Stimulated activated CD4-positive, alpha-beta T cell treated with anti-CD3 and anti-CD28 coated beads, Interleukin-2, amount 100 ng/mL, for 24 hours (primary cell): ENCODE measurements at regions not wholly inside any gene's neighbourhood (a gene's known extent, or its start where the extent isn't known, plus 50 kb on each side); places are given as distances from the start of the nearest gene placed in this dataset.
A peak's percentile ranks its signal among the peaks of the same experiment; 100 is the strongest.
"Not testable (repeated sequence)": the region's sequence is repeated elsewhere in the genome, so short reads cannot be mapped to it uniquely, and the experiment has no call there.

ENCODE experiments used
- DNase-seq, 2 donors: peaks; one replicate each; pipeline ENCODE4 v3.0.0-alpha.2; 2020

DNA sequence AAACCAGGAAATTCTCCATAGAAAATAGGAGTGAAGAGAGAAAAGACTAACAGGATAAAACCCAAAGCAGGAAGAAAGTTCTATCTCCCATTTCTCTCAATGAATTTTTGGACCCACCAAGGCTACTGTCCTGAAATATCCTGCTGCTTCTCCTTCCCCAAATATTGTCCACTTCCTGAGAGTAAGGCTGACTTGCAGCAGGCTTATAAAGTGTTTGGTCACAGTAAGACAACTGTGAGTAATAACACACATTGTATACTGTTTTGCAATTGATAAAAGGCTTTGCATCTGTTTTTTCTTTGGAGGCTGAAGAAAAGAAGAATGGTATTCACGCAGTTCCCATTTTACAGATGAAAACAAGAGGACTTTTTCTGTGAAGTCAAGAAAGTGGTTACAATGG lies 52.8 kb downstream of the FOXD4L6 start:
- not testable (repeated sequence) for DNase-seq

DNA sequence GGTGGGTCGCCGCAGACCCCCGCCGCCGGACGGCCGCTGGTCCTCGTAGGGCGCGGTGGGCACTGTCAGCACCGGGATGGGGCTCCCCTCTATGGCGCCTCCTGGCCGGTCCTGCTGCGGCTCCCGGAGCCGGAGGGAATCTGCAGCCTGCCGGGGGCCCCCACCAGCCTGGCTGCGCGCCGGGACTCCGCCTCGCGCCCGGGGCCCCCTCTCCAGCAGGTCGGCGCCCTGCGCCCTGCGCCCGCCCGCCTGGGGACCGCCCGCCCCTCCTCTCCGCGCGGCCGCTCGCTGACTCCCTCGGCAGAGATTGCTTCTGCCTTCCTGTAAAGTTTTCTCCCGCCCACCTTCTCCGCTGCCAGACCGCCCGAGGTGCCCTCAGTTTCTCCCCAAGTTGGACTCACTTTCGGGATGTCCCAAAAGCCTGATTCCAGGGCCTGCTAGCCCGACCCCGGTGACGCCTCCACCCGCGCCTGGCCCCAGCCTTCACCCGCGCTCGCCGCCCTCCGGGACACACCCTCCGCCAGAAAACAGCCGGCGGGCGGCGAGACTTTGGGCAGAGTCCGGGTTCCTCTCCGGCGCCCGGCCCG lies 54.0 kb downstream of the FOXD4L6 start:
- DNase-seq = peak in 1 of 2 donors; percentile 33

DNA sequence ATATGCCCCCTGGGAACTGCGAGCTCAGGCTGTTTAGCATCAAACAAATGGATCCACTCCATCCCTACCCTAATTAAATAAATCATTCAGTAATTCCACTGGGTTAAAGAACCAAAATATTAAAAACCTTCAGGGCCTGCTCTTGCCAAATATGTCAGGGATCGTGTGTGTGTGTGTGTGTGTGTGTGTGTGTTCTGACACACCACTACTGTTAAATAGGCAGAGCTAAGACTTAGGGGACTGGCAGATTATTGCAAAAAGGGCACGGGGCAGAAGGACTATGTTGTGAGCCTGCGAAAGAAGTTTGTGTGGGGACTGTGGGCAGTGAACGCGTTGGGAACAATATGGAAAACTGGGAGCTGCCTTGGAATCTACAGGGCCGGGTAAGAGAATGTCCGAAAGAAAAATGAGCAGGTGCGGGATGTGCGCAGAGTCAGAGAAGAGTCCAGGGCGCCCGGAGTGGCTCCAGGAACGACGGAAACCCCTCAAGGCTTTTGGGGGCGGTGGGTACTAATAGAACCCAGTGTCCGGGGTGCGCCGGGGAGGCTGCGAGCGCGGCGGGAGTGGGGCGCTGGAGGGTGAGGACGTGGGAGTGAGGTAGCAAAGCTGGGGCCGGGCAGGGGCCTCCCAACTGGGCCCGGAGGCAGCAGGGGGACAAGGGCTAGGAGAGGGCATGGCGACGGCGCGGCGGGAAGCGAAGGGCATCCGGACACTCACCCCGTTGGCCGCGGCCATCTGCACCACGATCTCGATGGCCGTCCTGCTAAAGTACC lies 54.8 kb downstream of the FOXD4L6 start:
- DNase-seq = not testable (repeated sequence)

DNA sequence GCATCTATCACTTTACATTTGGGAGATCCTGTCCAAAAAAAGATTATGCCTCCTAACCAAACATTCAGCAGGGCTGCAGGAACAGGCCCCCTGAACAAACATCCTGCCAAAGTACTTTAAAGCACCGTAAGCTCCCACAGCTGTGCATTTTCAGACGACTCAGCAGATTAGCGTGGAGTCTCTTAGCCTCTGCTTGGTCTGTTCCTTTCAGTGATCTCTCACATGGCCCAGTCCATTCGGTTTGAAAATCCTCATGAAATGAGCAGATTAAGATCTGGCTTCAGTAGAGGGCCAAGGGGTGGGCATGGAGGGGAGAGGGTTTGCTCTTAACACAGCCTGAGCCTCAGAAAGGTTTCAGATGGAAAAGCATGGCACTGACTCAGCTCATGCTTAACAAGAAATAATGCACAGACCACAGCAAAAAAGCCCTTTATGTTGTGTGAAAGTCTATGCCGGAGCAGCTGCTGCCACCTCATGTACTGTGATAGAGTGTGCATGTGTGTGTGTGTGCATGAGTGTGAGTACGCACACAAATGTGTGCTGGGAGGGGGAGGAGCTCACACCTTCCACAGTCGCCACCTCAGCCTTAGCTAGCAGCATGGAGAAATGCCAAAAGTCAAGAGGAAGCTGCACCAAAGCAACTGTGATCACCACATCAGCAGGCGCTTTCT lies 64.2 kb downstream of the FOXD4L6 start:
- peak in 1 of 2 donors; percentile 19 for DNase-seq

DNA sequence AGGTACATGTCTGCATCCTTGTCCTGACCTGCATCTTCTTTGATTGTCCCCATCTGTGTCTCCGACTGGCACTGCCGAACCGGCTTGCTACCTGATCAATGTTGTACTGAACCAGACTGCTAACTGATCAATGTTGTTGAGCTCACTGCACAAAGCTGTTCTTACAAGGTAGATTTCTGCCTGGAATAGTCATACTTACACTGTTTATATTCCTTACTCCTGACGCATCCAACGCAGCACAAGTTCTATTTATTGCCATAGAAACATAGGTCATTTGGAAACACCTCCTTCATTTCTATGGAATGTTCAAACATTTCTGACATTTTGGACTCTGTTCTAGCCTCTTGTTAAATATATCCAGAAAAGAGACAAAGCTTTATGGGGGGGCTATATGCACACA lies 65.2 kb downstream of the FOXD4L6 start:
- DNase-seq = not testable (repeated sequence)

DNA sequence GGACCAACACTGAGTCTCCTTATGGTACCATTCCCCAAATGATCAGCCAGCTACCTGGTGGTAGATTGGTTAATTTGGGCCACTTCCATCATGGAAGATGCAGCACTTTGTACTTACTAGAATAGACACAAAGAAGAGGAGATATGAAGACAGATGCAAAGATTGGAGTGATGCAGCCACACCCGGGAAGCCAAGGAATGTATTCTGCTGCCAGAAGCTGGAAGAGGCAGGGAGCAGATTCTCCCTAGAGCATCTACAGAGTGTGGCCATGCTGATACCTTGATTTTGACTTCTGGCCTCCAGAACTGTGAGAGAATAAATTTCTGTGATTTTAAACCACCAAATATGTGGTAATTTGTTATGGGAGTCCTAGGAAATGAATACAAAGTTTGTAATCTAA lies 68.9 kb downstream of the FOXD4L6 start:
- not testable (repeated sequence) for DNase-seq

DNA sequence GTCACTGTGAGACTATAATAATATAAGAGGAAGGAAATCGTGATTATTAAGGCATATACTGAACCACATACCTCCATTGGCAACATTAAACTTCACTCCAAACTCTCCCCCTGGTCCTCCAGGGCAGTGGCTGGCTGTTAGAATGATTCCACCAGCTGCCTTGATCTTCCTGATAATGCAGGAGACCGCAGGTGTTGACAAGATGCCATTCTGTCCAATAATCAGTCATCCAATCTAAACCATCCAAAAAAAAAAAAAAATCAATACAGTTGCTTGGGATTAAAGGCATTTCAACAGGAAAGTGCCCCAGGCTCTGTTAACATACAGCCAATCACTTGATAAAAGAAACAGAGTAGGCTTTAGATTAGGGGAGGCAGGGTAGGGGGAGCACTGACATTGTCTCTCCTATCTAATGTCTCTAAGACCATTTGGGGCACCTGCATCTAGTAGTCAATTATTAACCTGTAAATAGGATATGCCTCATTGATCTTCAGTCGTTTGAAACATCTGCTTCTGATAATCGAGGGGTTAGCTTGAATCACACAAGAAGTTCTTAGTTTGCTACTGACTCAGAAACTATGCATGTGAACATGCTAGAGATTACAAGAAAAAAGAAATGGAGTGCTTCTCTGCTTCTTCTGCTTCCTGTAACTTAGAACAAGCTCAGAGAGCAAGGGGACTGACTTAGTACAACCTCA lies 74.7 kb downstream of the FOXD4L6 start:
- DNase-seq = not testable (repeated sequence)

DNA sequence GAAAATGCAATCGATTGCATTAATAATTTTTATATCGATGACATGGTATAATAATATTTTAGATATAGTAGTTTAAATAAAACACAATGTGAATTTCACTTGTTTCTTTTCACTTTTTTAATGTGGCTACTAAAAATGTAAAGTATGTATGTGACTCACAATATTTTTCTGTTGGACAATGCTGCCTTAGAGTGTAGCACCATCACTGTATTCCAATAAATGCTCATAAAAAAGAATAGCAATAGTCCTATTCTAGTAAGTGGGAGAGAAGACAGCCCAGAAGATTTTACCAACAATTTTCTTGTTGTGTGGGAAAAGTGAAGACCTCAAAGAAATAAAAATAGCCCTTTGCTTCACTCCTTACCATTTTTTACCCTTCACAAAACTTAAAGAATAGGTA lies 79.8 kb downstream of the FOXD4L6 start:
- not testable (repeated sequence) for DNase-seq

DNA sequence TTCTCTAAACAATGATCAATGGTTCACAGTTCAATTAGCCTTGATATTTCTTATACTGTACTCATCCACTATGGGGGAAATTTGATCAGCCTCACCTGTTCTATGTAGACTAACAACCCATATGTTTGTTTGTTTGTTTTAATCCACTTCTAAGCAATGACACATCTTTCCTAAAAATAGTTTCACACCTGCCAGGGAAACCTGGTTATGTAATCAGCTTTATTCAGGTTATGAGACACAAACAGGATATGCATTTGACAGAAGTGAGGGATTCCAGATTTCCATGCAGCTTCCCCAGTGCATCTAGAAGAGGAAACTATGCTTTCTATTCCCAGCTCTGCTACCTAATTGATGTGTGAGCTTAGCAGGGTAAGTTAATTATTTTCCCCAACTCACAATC lies 80.7 kb downstream of the FOXD4L6 start:
- not testable (repeated sequence) for DNase-seq

DNA sequence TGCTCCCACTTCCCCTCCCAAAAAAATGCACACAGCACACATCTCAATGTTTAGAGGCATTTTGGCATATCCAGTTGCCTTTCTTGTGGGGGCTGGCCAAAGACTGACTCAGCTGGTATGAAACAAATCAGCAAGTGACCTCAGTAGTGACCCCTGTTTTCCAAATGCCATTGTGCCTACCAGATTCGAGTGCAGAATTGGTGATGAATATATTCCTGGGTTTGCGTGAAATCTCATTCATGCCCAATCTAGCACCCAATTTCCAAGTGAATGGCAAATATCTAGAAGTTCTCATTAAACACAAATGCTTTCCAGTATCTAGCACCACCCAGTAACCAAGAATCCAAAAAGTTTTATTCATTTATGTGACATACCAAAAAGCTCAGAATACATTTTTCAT lies 83.6 kb downstream of the FOXD4L6 start:
- DNase-seq = not testable (repeated sequence)

DNA sequence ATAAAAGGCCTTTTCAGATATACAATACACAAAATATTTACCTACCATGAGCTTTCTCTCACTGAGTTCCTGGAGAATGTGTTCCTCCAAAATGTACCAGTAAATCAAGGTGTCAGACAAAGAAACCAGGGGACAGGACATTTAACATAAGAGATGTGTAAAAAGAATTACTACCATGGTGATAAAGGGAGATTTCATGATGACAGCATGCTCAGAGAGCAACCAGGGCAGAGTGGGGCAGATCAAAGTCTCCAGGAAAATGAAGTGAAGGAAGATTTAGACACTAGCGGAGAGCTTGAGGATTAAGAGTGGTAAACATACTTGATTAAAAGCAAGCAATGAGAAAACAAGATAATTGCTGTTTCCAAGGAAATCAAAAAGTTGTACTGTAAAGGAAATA lies 85.0 kb downstream of the FOXD4L6 start:
- not testable (repeated sequence) for DNase-seq

DNA sequence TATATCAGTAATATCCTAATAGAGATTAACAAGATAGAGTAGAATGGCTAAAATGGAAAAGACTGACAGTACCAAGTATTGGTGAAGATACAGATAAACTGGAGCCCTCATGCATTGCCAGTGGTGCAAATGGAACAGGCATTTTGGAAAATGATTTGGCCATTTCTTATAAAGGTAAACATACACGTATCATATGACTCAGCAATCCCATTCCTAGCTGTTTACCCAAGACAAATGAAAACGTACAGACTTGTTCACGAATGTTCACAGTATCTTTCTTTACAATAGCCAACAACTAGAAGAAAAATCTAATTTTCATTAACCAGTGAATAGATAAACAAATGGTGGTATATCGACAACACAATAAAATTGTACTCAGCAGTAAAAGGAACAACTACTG lies 86.4 kb downstream of the FOXD4L6 start:
- not testable (repeated sequence) for DNase-seq

DNA sequence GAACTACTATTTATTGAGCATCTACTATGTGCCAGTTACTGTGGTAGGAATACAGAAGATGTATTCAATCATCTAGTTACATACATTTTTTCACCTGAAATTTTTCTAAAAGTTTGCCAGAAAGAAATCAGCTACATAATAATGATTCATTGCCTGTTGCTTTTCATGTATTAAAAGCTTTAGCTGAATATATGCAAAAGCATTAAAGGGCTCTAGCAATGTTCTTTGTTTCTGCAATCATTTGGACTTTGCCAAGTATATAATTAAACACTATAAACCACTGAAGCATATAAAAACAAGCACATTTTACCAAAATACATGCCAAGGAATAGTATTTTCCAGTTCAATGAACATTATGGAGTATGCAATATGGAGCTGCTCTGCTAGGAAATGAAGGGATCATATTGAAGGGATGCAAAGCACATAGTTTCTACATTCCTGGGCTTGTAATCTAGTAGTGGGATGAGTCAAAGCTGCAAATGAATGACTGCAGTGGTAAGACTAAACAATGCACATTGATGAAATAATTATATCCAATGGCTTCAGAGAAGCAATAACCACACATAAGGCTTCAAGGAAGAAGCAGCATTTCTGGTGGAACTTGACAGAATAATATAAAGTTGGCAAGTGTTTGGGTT lies 87.7 kb downstream of the FOXD4L6 start:
- not testable (repeated sequence) for DNase-seq

DNA sequence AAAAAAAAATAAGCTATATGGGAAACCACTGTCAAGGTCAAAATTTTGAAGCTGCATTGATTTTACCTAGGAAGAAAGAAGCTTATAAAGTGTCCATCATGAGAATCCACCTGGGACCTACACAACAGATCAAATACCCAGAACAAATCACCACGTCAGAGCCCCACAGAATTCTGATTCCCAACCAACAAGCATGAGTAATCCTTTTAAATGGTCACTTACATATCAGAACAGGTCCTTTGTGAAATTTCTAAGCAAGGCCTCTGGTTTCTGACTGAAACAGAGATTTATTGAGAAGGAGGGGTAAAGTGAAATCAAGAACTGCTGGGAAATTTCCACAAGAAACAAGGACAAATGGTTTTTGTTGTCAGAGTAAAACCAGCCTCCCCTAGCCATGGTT lies 93.2 kb downstream of the FOXD4L6 start:
- not testable (repeated sequence) for DNase-seq

DNA sequence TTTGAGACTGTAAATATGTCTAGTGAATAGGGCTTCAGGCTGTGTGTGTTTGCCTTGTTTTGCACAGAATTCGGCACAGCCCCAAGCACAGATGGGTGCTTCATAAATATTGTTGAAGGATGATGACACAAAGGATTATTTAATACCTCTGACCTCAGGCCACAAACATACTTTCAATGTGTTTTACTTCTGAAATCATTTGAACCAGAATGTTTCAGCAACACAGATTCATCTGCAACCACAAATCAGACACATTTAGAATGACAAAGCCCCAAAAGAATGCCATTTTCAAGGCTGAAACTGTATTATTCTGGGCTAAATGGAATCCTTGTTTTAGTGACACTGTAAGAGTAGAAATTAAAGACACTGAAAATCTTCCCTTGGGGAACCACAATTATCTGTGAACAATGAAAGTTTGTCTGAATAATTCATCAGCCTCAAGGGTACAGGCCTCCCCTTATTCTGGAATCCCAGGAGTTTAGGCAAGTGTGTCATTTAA lies 93.7 kb downstream of the FOXD4L6 start:
- DNase-seq = not testable (repeated sequence)

DNA sequence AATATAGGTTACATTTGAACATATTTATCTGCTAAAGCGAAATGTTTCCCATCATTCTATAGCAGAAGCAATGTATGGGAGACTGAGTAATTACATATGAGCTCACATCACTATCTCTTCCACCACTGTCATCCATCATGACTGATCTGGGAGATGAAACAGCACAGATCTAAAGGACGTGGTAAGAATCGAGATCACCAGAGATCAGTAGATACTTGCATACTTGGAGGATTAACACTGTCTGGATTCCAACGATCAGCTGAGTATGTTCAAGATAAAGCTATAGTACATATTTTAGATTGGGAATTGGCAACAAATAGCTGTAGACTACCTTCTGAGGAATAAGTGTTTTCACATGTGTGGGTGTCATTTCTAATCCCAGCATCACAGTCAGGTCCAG lies 94.6 kb downstream of the FOXD4L6 start:
- not testable (repeated sequence) for DNase-seq

DNA sequence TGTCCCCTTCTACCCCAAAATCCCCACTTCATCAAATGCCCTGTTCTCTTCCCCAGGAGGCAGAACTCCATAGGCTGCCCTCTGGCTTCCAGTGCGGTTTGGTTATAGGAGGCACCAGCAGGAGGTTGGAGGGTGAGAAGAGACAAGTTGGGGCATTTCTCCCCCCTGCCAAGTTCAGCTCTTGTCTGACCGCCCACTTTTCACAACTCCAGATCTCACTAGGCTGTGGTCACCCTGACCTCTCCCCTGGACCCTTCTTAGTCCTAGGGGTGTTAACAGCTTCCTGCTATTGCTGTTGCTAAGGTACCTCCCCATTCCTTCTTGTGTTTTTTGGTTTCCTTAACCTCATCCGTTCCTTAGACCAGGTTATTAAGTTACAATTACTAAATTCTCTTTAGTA lies 95.1 kb downstream of the FOXD4L6 start:
- not testable (repeated sequence) for DNase-seq

DNA sequence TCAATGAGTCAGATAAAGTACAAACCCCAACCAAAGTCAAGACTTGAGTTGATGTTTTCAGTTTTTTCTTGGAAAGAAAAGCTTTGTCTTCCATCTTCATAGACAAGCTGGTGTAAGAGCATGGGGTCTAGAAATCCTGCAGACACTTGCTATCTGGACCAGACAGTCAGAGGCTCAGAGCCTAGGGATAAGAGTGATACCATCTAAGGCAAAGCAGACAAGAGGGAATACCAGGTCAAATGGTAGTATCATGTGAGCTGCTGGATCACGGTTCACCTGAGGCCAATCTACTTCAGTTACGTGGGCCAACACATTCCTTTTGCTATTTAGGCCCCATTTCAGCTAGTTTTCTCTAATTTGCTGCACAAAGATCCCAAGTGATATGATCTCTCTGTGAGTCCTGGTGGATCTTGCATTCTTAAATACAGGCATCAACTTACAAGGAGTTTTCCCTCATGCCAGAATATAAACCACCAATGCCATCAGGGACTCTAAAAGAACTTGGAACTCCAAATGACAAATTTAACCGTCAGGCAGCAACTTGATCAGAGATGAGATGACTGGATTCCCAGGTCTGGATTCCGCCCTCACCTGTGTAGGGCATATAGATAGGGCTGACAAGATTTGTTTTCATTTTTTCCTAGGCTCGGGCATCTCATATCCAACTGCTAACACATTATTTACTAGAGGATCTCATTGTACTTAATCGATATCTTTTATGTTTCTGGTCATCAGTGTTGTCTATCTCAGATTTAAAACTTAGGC lies 101.4 kb downstream of the FOXD4L6 start:
- DNase-seq = not testable (repeated sequence)

DNA sequence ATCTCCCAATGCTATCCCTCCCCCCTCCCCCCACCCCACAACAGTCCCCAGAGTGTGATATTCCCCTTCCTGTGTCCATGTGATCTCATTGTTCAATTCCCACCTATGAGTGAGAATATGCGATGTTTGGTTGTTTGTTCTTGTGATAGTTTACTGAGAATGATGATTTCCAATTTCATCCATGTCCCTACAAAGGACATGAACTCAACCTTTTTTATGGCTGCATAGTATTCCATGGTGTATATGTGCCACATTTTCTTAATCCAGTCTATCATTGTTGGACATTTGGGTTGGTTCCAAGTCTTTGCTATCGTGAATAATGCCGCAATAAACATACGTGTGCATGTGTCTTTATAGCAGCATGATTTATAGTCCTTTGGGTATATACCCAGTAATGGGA lies 106.1 kb downstream of the FOXD4L6 start:
- not testable (repeated sequence) for DNase-seq

DNA sequence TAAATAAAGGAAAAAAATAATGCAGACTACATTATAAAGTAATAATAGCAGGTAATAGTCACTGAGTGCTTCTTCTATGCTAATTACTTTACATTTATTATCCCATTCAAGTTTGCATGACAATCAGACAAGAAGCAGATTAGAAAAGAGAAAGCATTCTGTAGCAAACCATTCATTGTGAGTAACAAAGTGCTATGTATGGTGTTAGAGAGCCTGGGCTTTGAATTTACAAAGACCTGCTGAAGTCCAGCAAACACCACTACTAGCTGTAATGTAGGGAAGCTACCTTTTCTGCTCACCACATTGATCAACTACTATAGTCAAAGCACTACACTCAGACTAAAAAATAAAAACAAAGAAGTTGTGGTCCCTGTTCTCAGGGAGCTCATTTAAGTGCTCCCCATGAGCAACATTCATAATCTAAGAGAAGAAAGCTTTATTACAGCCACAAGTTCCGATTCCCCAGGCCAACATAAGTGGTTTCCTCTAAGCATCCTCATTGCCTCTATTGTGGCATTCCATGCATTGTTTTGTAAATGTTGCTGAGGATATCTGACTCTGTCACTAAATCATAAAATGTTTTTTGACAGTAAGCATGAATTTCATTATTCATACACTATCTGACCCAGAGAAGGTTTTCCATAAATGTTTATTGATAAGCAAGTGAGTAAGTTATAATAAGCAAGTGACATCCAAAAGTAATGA lies 108.5 kb downstream of the FOXD4L6 start:
- not testable (repeated sequence) for DNase-seq

DNA sequence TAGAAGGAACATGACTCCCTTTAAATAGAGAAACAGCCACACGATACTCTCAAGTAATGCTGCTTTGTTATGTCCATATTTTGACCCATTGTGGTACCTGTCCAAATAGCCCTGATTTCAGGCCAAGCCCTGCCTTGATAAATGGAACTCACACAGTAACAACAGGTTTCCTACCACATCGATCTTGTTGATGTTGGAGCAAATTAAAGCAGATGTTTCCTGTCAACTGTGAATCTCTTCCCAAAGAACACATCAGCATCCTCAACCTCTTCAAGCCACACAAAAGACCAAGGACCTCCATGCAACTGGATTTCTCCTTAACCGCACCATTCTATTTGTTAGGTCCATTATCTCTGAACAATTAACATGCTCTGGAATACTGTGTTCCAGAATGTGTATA lies 109.5 kb downstream of the FOXD4L6 start:
- not testable (repeated sequence) for DNase-seq
